Naive thymus-derived CD4-positive, alpha-beta T cell (primary cell): ENCODE measurements at regions not wholly inside any gene's neighbourhood (a gene's known extent, or its start where the extent isn't known, plus 50 kb on each side); places are given as distances from the start of the nearest gene placed in this dataset.

ENCODE experiments used
- ATAC-seq: fragments of 150-1000 bp; cut with Tn5 transposase; 2 replicates; pipeline ENCODE4 v1.10.0; 2021; ENCODE audit warnings: mild to moderate bottlenecking, moderate library complexity
- CTCF ChIA-PET: fragments of 350-600 bp; sonication (Branson Sonifier 250); formaldehyde crosslinking; loops from one replicate; lab custom pipeline; 2021; ENCODE audit warnings: antibody characterized with exemption; lab: Charles Lee
- POLR2A ChIA-PET: fragments of 350-600 bp; sonication (Branson Sonifier 250); formaldehyde crosslinking; loops from one replicate; lab custom pipeline; 2021; ENCODE audit warnings: antibody characterized with exemption, inconsistent platforms; lab: Charles Lee
- DNase-seq, 9 donors: peaks; one replicate each; pipeline versions ENCODE4 v3.0.0 to v3.0.0-alpha.2; 2020 to 2022; ENCODE audit warnings: mixed read lengths in 1 of 9
- H3K27ac ChIP-seq: one replicate; pipeline ENCODE4 v1.7.0; 2013; ENCODE audit warnings: mild to moderate bottlenecking, low read depth, low read length, moderate library complexity
- H3K27me3 ChIP-seq, 2 donors: one replicate each; pipeline ENCODE4 v1.7.0; 2013; ENCODE audit warnings: low read length in 2 of 2, mild to moderate bottlenecking in 2 of 2, moderate library complexity in 2 of 2; ENCODE audit not compliant: control insufficient read depth in 2 of 2, insufficient read depth in 2 of 2
- H3K36me3 ChIP-seq, 3 experiments: 1 replicate in 2 of 3; 2 replicates in 1 of 3; pipeline ENCODE4 v1.7.0; 2013; ENCODE audit warnings: low read length in 3 of 3, mild to moderate bottlenecking in 3 of 3, moderate library complexity in 1 of 3; ENCODE audit not compliant: insufficient read depth in 3 of 3, control insufficient read depth in 2 of 3
- H3K4me1 ChIP-seq, 2 donors: one replicate each; pipeline ENCODE4 v1.7.0; 2013; ENCODE audit warnings: low read length in 2 of 2, mild to moderate bottlenecking in 2 of 2, moderate library complexity in 1 of 2; ENCODE audit not compliant: control insufficient read depth in 2 of 2, insufficient read depth in 2 of 2
- H3K4me3 ChIP-seq: 2 replicates; pipeline ENCODE4 v1.7.0; 2013; ENCODE audit warnings: mild to moderate bottlenecking, low read length
- H3K9me3 ChIP-seq, 3 experiments: 1 replicate in 2 of 3; 2 replicates in 1 of 3; pipeline ENCODE4 v1.7.0; 2013; ENCODE audit warnings: low read length in 3 of 3; ENCODE audit not compliant: control insufficient read depth in 2 of 3
- H3K27ac Mint-ChIP-seq, 9 donors: one replicate each; pipeline ENCODE4 v1.8.0; 2020 to 2022; ENCODE audit warnings: mixed read lengths in 9 of 9, mild to moderate bottlenecking in 8 of 9, moderate library complexity in 5 of 9, inconsistent platforms in 2 of 9
- H3K27me3 Mint-ChIP-seq, 5 donors: one replicate each; pipeline ENCODE4 v1.8.0; 2021 to 2022; ENCODE audit warnings: mixed read lengths in 5 of 5, mild to moderate bottlenecking in 1 of 5
- H3K36me3 Mint-ChIP-seq, 5 donors: one replicate each; pipeline ENCODE4 v1.8.0; 2020 to 2022; ENCODE audit warnings: mixed read lengths in 5 of 5, mild to moderate bottlenecking in 3 of 5, inconsistent platforms in 1 of 5
- H3K4me1 Mint-ChIP-seq, 7 donors: one replicate each; pipeline ENCODE4 v1.8.0; 2020 to 2022; ENCODE audit warnings: mixed read lengths in 7 of 7, mild to moderate bottlenecking in 3 of 7, inconsistent platforms in 1 of 7
- H3K4me3 Mint-ChIP-seq, 10 donors: one replicate each; pipeline ENCODE4 v1.8.0; 2020 to 2022; ENCODE audit warnings: mild to moderate bottlenecking in 10 of 10, mixed read lengths in 10 of 10, moderate library complexity in 6 of 10, inconsistent platforms in 2 of 10
- H3K9me3 Mint-ChIP-seq, 11 donors: one replicate each; pipeline ENCODE4 v1.8.0; 2020 to 2022; ENCODE audit warnings: mixed read lengths in 11 of 11, mild to moderate bottlenecking in 4 of 11, inconsistent platforms in 1 of 11, moderate library complexity in 1 of 11
- intact Hi-C, 2 donors: fragments of 100-400 bp; cut with micrococcal nuclease; formaldehyde crosslinking; loops; one replicate each; pipeline ENCODE4 v1.15.1; 2023

GRCh38 chr4:162403932-162404331 is 240.1 kb upstream of the FSTL5 start:
- intact Hi-C loops, result no loop called here
- peaks cover 0 to 7% (median 0%) of the 10 kb centered on the region in 11 donors for H3K9me3 Mint-ChIP-seq
- H3K4me3 Mint-ChIP-seq, result no peak overlapping the region
- no peaks in the 10 kb centered on the region for H3K4me1 Mint-ChIP-seq
- ATAC-seq, result no peak
- Histone ChIP-seq H3K4me1 (no peaks in the 10 kb centered on the region), H3K27me3 (no peaks in the 10 kb centered on the region), H3K4me3 (no peak overlapping the region), H3K27ac (no peak overlapping the region), H3K9me3 (no peaks in the 10 kb centered on the region), H3K36me3 (no peaks in the 10 kb centered on the region)
- ChIA-PET POLR2A (no interaction called here), CTCF (no interaction called here)
- no peak overlapping the region for H3K27ac Mint-ChIP-seq
- no peak for DNase-seq
- no peaks in the 10 kb centered on the region for H3K27me3 Mint-ChIP-seq
- H3K36me3 Mint-ChIP-seq, result no peaks in the 10 kb centered on the region

GRCh38 chr4:162403419-162403818 is 239.6 kb upstream of the FSTL5 start:
- ATAC-seq, result no peak
- no peaks in the 10 kb centered on the region for H3K36me3 Mint-ChIP-seq
- H3K4me3 Mint-ChIP-seq, result no peak overlapping the region

DNA sequence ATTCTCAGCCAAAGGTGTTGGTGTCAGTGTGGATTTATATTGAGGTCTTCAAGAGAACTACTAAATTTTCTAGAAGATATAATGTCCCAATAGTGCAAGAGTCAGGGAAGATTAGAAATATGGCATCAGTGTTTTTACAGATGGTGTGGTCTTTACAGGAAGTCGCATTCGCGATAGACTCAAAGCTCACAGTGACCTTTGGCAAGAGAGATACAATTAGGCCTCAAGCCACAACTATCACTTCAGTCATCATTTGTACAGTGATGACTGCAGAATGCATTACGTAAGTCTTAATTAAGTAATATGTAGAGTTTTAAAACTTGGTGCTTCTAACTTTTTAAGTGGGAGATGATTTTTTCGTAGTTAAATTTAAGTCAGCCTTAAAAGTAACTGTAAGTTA is 237.2 kb upstream of the FSTL5 start:
- Histone ChIP-seq H3K27me3 (no peaks in the 10 kb centered on the region), H3K4me1 (no peaks in the 10 kb centered on the region), H3K9me3 (no peaks in the 10 kb centered on the region), H3K4me3 (no peak overlapping the region), H3K27ac (no peak overlapping the region), H3K36me3 (no peaks in the 10 kb centered on the region)
- intact Hi-C loops, result no loop called here
- ChIA-PET CTCF (no interaction called here), POLR2A (no interaction called here)
- ATAC-seq, result no peak
- H3K4me1 Mint-ChIP-seq, result no peaks in the 10 kb centered on the region
- H3K36me3 Mint-ChIP-seq, result no peaks in the 10 kb centered on the region
- H3K4me3 Mint-ChIP-seq, result no peak overlapping the region
- H3K27ac Mint-ChIP-seq, result no peak overlapping the region
- H3K9me3 Mint-ChIP-seq, result peaks cover 0 to 12% (median 2%) of the 10 kb centered on the region in 11 donors
- DNase-seq, result no peak
- no peaks in the 10 kb centered on the region for H3K27me3 Mint-ChIP-seq

More at GRCh38 chr4:162403419-162403818, 239.6 kb upstream of the FSTL5 start:
- no peaks in the 10 kb centered on the region for H3K4me1 Mint-ChIP-seq
- H3K4me1 ChIP-seq, result no peaks in the 10 kb centered on the region
- peaks cover 0 to 7% (median 0%) of the 10 kb centered on the region in 11 donors for H3K9me3 Mint-ChIP-seq
- H3K27ac Mint-ChIP-seq, result no peak overlapping the region
- no peaks in the 10 kb centered on the region for H3K27me3 ChIP-seq
- H3K4me3 ChIP-seq, result no peak overlapping the region
- H3K9me3 ChIP-seq, result no peaks in the 10 kb centered on the region
- ChIA-PET CTCF (no interaction called here), POLR2A (no interaction called here)
- H3K27ac ChIP-seq, result no peak overlapping the region
- no peaks in the 10 kb centered on the region for H3K36me3 ChIP-seq
- intact Hi-C loops, result no loop called here
- no peak for DNase-seq
- H3K27me3 Mint-ChIP-seq, result no peaks in the 10 kb centered on the region

- intact Hi-C loops, result no loop called here
- H3K9me3 ChIP-seq, result no peaks in the 10 kb centered on the region
- no peaks in the 10 kb centered on the region for H3K4me1 Mint-ChIP-seq
- no peak overlapping the region for H3K27ac Mint-ChIP-seq
- H3K36me3 ChIP-seq, result no peaks in the 10 kb centered on the region
- no peaks in the 10 kb centered on the region for H3K27me3 Mint-ChIP-seq
- H3K4me1 ChIP-seq, result no peaks in the 10 kb centered on the region
- ATAC-seq (no peak), DNase-seq (no peak)
- POLR2A ChIA-PET, result no interaction called here
- no peak overlapping the region for H3K4me3 ChIP-seq
- H3K4me3 Mint-ChIP-seq, result no peak overlapping the region
- H3K9me3 Mint-ChIP-seq, result peaks cover 0 to 5% (median 2%) of the 10 kb centered on the region in 11 donors
- CTCF ChIA-PET, result no interaction called here
- H3K27ac ChIP-seq, result no peak overlapping the region
- H3K36me3 Mint-ChIP-seq, result no peaks in the 10 kb centered on the region
- H3K27me3 ChIP-seq, result no peaks in the 10 kb centered on the region
These were observed 229.1 kb upstream of the FSTL5 start for GRCh38 chr4:162392946-162393345.

GRCh38 chr4:162366146-162366545 is 202.3 kb upstream of the FSTL5 start:
- Mint-ChIP-seq H3K27me3 (no peaks in the 10 kb centered on the region), H3K36me3 (no peaks in the 10 kb centered on the region), H3K4me3 (no peak overlapping the region), H3K9me3 (peaks cover 0 to 5% (median 0%) of the 10 kb centered on the region in 11 donors), H3K27ac (no peak overlapping the region), H3K4me1 (peaks cover 0 to 2% (median 0%) of the 10 kb centered on the region in 7 donors)
- Histone ChIP-seq H3K27ac (no peak overlapping the region), H3K4me3 (no peak overlapping the region), H3K4me1 (no peaks in the 10 kb centered on the region), H3K9me3 (no peaks in the 10 kb centered on the region), H3K27me3 (no peaks in the 10 kb centered on the region), H3K36me3 (no peaks in the 10 kb centered on the region)
- intact Hi-C loops, result no loop called here
- POLR2A ChIA-PET, result no interaction called here
- CTCF ChIA-PET, result no interaction called here
- no peak for ATAC-seq
- no peak for DNase-seq

- no peaks in the 10 kb centered on the region for H3K36me3 Mint-ChIP-seq
- Histone ChIP-seq H3K9me3 (no peaks in the 10 kb centered on the region), H3K4me1 (no peaks in the 10 kb centered on the region), H3K27me3 (no peaks in the 10 kb centered on the region), H3K36me3 (no peaks in the 10 kb centered on the region), H3K4me3 (no peak overlapping the region), H3K27ac (no peak overlapping the region)
- DNase-seq (no peak), ATAC-seq (no peak)
- ChIA-PET POLR2A (no interaction called here), CTCF (no interaction called here)
- H3K27me3 Mint-ChIP-seq, result no peaks in the 10 kb centered on the region
- no peak overlapping the region for H3K4me3 Mint-ChIP-seq
- peaks cover 0 to 5% (median 0%) of the 10 kb centered on the region in 11 donors for H3K9me3 Mint-ChIP-seq
- H3K27ac Mint-ChIP-seq, result no peak overlapping the region
- intact Hi-C loops, result no loop called here
- H3K4me1 Mint-ChIP-seq, result peaks cover 0 to 2% (median 0%) of the 10 kb centered on the region in 7 donors
These were observed 200.9 kb upstream of the FSTL5 start for GRCh38 chr4:162364651-162365050.

- Mint-ChIP-seq H3K4me1 (peaks cover 0 to 2% (median 0%) of the 10 kb centered on the region in 7 donors), H3K4me3 (no peak overlapping the region), H3K36me3 (no peaks in the 10 kb centered on the region), H3K27me3 (no peaks in the 10 kb centered on the region), H3K27ac (no peak overlapping the region), H3K9me3 (peaks cover 0 to 12% (median 0%) of the 10 kb centered on the region in 11 donors)
- ChIA-PET CTCF (no interaction called here), POLR2A (no interaction called here)
- DNase-seq, result no peak
- no peak for ATAC-seq
- no peaks in the 10 kb centered on the region for H3K27me3 ChIP-seq
- H3K9me3 ChIP-seq, result no peaks in the 10 kb centered on the region
- H3K36me3 ChIP-seq, result no peaks in the 10 kb centered on the region
- intact Hi-C loops, result no loop called here
- H3K27ac ChIP-seq, result no peak overlapping the region
- no peak overlapping the region for H3K4me3 ChIP-seq
- H3K4me1 ChIP-seq, result no peaks in the 10 kb centered on the region
These were observed 196.8 kb upstream of the FSTL5 start for GRCh38 chr4:162360369-162361149.
